ENCODE measurements at regions not wholly inside any gene's neighbourhood (a gene's known extent, or its start where the extent isn't known, plus 50 kb on each side); places are given as distances from the start of the nearest gene placed in this dataset.

- TF ChIP-seq NR3C1 (IDR thresholded peaks at IDR 0.05) (no peak), CTCF (IDR thresholded peaks at IDR 0.05) (no peak), POLR2A (IDR thresholded peaks at IDR 0.05; ENCODE audit: low read length) (no peak), EP300 (IDR thresholded peaks at IDR 0.05) (no peak), MYC (IDR thresholded peaks at IDR 0.05; ENCODE audit: borderline replicate concordance, low read length) (no peak), PBX3 (IDR thresholded peaks at IDR 0.05) (no peak), ZNF302 (CRISPR knock-in tag; IDR thresholded peaks at IDR 0.05) (no peak)
Measured at GRCh38 chrX:40148385-40149285, 50.9 kb upstream of the BCOR start.
